HepG2 (cell line): ENCODE measurements at regions not wholly inside any gene's neighbourhood (a gene's known extent, or its start where the extent isn't known, plus 50 kb on each side); places are given as distances from the start of the nearest gene placed in this dataset.

ENCODE experiments used
- ATAC-seq: fragments of 200-7000 bp; cut with Tn5 transposase; 3 replicates; pipeline ENCODE4 v1.9.1; 2020; ENCODE audit warnings: mild to moderate bottlenecking, moderate library complexity
- BruUV-seq: library from RNA; stranded (reverse); fragments of 400-500 nt; replicated peaks from 2 replicates; lab custom pipeline; 2021; lab: Mats Ljungman, UMichigan
- CTCF ChIA-PET: fragments of 300-600 bp; formaldehyde crosslinking; extraction: SDS; loops from one replicate; lab custom pipeline; 2021; ENCODE audit warnings: low total read pairs, inconsistent platforms, low intra/inter-chr PET ratio; lab: Yijun Ruan, JAX
- POLR2A ChIA-PET: fragments of 350-600 bp; sonication (Branson Sonifier 250); formaldehyde crosslinking; loops from one replicate; lab custom pipeline; 2020; ENCODE audit warnings: antibody characterized with exemption, inconsistent platforms; lab: Yijun Ruan, JAX
- DNase-seq: peaks from one replicate; pipeline ENCODE4 v3.0.0-alpha.2; 2015; ENCODE audit warnings: low spot score
- FAIRE-seq: peaks from 3 replicates; lab custom pipeline; 2011; peaks lifted over from hg19 to GRCh38; lab: Jason Lieb, UNC
- H2AFZ ChIP-seq: one replicate; pipeline ENCODE4 v1.6.1; 2011; ENCODE audit warnings: low read length, inconsistent platforms
- H3K27ac ChIP-seq: fragments of 300-600 bp; 3 replicates; pipeline ENCODE4 v1.8.0; 2011; ENCODE audit warnings: mixed run types, mild to moderate bottlenecking, mixed read lengths, low read length, inconsistent platforms; ENCODE audit not compliant: insufficient read depth; ENCODE audit errors: extremely low read length
- H3K27me3 ChIP-seq, 2 experiments: fragments of 200-600 bp in 1 of 2; 2 replicates in 1 of 2; 3 replicates in 1 of 2; pipeline versions ENCODE4 v1.6.0 to v1.8.0; 2011; ENCODE audit warnings: low read length in 2 of 2, mild to moderate bottlenecking in 2 of 2, moderate library complexity in 2 of 2, inconsistent platforms in 1 of 2; ENCODE audit not compliant: insufficient read depth in 2 of 2, control insufficient read depth in 1 of 2
- H3K36me3 ChIP-seq, 2 experiments: fragments of 200-600 bp in 1 of 2; replicated peaks in 1 of 2; 2 replicates in 1 of 2; 3 replicates in 1 of 2; pipeline versions ENCODE4 v1.5.1 to v1.8.0; 2011; ENCODE audit warnings: low read length in 2 of 2, inconsistent platforms in 1 of 2; ENCODE audit not compliant: insufficient read depth in 2 of 2, control insufficient read depth in 1 of 2
- H3K4me1 ChIP-seq: 2 replicates; pipeline ENCODE4 v1.5.1; 2012; ENCODE audit warnings: low read length, inconsistent platforms; ENCODE audit not compliant: insufficient read depth
- H3K4me2 ChIP-seq: 2 replicates; pipeline ENCODE4 v1.6.0; 2011; ENCODE audit warnings: low read depth, low read length, inconsistent platforms
- H3K4me3 ChIP-seq, 3 experiments: fragments of 200-600 bp in 1 of 3; sonication (generic), shearing (Covaris generic) in 1 of 3; replicated peaks in 1 of 3; 2 replicates each; pipeline ENCODE4 v1.5.1; 2011 to 2016; ENCODE audit warnings: low read length in 3 of 3, inconsistent platforms in 2 of 3, low read depth in 2 of 3, mild to moderate bottlenecking in 2 of 3, control low read depth in 1 of 3, mixed read lengths in 1 of 3; ENCODE audit not compliant: insufficient read depth in 1 of 3
- H3K79me2 ChIP-seq: one replicate; pipeline ENCODE4 v1.6.1; 2011; ENCODE audit warnings: low read length, inconsistent platforms; ENCODE audit not compliant: insufficient read depth
- H3K9ac ChIP-seq: 2 replicates; pipeline ENCODE4 v1.6.0; 2011; ENCODE audit warnings: mild to moderate bottlenecking, low read depth, low read length, inconsistent platforms; ENCODE audit not compliant: insufficient read depth
- H3K9me3 ChIP-seq: 2 replicates; pipeline ENCODE4 v1.5.1; 2012; ENCODE audit warnings: mild to moderate bottlenecking, low read length
- H4K20me1 ChIP-seq: 2 replicates; pipeline ENCODE4 v1.6.0; 2011; ENCODE audit warnings: inconsistent platforms, mild to moderate bottlenecking, low read length, moderate library complexity; ENCODE audit not compliant: insufficient read depth
- HNRNPUL1 ChIP-seq: fragments of 200-400 bp; formaldehyde crosslinking; IDR thresholded peaks from 2 replicates; pipeline ENCODE4 v1.6.1; 2017; ENCODE audit warnings: low read depth, mild to moderate bottlenecking, low read length, moderate library complexity
- HOMEZ ChIP-seq: IDR thresholded peaks from 2 replicates; pipeline ENCODE4 v1.6.1; 2016; ENCODE audit warnings: low read depth
- MBNL3 ChIP-seq: fragments of 250-450 bp; sonication (Bioruptor Pico); conservative IDR thresholded peaks from 2 replicates; pipeline ENCODE4 v1.8.0; 2022; ENCODE audit warnings: mild to moderate bottlenecking, inconsistent platforms
- TCF7L2 ChIP-seq: IDR thresholded peaks from 2 replicates; pipeline ENCODE4 v1.6.1; 2011; ENCODE audit warnings: mild to moderate bottlenecking, low read depth, low read length, moderate library complexity
- ZNF20 ChIP-seq: sonication (generic); formaldehyde crosslinking; IDR thresholded peaks from 2 replicates; pipeline ENCODE4 v1.4.0; 2020; ENCODE audit warnings: mild to moderate bottlenecking, moderate library complexity, missing genetic modification reagents
- ZNF460 ChIP-seq: sonication (generic); formaldehyde crosslinking; IDR thresholded peaks from 2 replicates; pipeline ENCODE4 v1.5.1; 2020; ENCODE audit warnings: missing genetic modification reagents, mild to moderate bottlenecking, borderline replicate concordance
- ZNF512B ChIP-seq: sonication (generic); formaldehyde crosslinking; IDR thresholded peaks from 2 replicates; pipeline ENCODE4 v1.5.1; 2020; ENCODE audit warnings: missing genetic modification reagents, mild to moderate bottlenecking, borderline replicate concordance
- ZNF564 ChIP-seq: sonication (generic); formaldehyde crosslinking; IDR thresholded peaks from 2 replicates; pipeline ENCODE4 v1.8.1; 2023; ENCODE audit warnings: mild to moderate bottlenecking, missing genetic modification reagents
- ZNF782 ChIP-seq: sonication (generic); formaldehyde crosslinking; IDR thresholded peaks from 2 replicates; pipeline ENCODE4 v1.4.0; 2020; ENCODE audit warnings: missing genetic modification reagents, mild to moderate bottlenecking, borderline replicate concordance
- WGBS: methylation state at CpG from one replicate; pipeline ENCODE4 v1.1.6; 2017; ENCODE audit warnings: low lambda C conversion rate; 5-methylcytosine and 5-hydroxymethylcytosine counted together
- in situ Hi-C: cut with HindIII; loops from 2 replicates; pipeline ENCODE4 v1.10.0; 2017; ENCODE audit warnings: low pct_unique_long_range_greater_than_20kb; ENCODE audit not compliant: extremely low pct_ligation_motif_present
- intact Hi-C: fragments of 100-400 bp; cut with micrococcal nuclease; formaldehyde crosslinking; loops from one replicate; pipeline ENCODE4 v1.10.0; 2022; ENCODE audit not compliant: unreplicated experiment

GRCh38 chr11:31902706-31903105, 91.6 kb upstream of the PAX6 start:
- H3K9ac ChIP-seq, result no peak overlapping the region
- intact Hi-C loops, result no loop called here

More at GRCh38 chr11:31902706-31903105, 91.6 kb upstream of the PAX6 start:
- ChIA-PET POLR2A (no interaction called here), CTCF (no interaction called here)
- no peak for DNase-seq
- Histone ChIP-seq H3K27ac (no peak overlapping the region), H3K4me2 (no peak overlapping the region), H3K9me3 (no peaks in the 10 kb centered on the region), H3K4me1 (no peaks in the 10 kb centered on the region), H4K20me1 (no peaks in the 10 kb centered on the region), H3K4me3 (no peak overlapping the region), H3K79me2 (no peaks in the 10 kb centered on the region), H3K27me3 (peaks cover 0 to 3% of the 10 kb centered on the region in 2 experiments; a peak in 2 of 5 replicates), H2AFZ (no peak overlapping the region), H3K36me3 (no peaks in the 10 kb centered on the region)
- in situ Hi-C loops, result no loop called here
- BruUV-seq, result no TSS peak
- WGBS, result 12% methylated on average over 5 of the region's 5 CpGs
- no peak for FAIRE-seq
- ATAC-seq, result no peak
- no peak for TF ChIP-seq ZNF782 (CRISPR knock-in tag)
- no peak for TF ChIP-seq HOMEZ (CRISPR knock-in tag)
- TF ChIP-seq ZNF512B (CRISPR knock-in tag), result no peak
- no peak for TF ChIP-seq ZNF564 (CRISPR knock-in tag)
- no peak for TF ChIP-seq ZNF460 (CRISPR knock-in tag)
- TF ChIP-seq TCF7L2, result no peak
- TF ChIP-seq HNRNPUL1, result no peak
- TF ChIP-seq ZNF20 (CRISPR knock-in tag), result no peak
- TF ChIP-seq MBNL3 (CRISPR knock-in tag), result no peak
